GM19240 (cell line): ENCODE measurements at regions not wholly inside any gene's neighbourhood (a gene's known extent, or its start where the extent isn't known, plus 50 kb on each side); places are given as distances from the start of the nearest gene placed in this dataset.

ENCODE experiments used
- DNase-seq: peaks from one replicate; pipeline ENCODE4 v3.0.0; 2011; ENCODE audit warnings: low spot score; ENCODE audit not compliant: insufficient read length

DNA sequence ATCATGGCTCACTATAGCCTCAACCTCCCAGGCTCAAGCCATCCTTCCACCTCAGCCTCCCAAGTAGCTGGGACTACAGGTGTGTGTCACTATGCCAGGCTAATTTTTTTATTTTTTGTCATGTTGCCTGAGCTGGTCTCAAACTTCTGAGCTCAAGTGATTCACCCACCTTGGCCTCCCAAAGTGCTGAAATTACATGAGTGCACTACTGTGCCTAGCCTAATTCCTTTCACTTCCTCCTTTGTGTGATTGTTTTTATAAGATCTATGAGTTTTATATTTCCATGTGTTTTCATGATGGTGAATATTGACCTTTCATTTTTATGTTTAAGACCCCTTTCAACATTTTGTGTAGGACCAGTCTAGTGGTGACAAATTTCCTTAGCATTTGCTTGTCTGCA is 55.2 kb upstream of the IL12B start:
- DNase-seq = no peak

GRCh38 chr5:159386028-159386711 is 55.9 kb upstream of the IL12B start:
- DNase-seq = no peak

GRCh38 chr5:159392871-159393270 is 62.6 kb upstream of the IL12B start:
- DNase-seq = no peak

DNA sequence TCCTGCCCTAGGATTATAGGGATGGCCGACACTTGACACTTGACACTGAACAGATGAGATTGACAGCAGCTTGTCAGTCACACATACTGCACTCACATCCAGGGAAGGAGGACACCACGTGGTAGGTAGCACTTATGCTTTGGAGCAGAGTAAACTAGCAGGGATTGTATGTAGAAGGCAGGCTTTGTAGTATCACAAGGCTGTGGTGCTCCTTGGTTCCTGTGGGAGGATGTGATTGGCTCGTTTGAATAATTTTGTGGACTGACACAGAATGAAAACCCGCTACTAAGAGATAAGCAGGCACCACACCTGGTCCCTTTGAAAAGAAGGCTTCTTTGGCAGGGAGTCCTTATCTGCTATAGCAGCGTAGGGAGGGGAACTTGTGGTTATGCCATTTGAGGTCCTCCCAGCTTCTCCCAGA is 63.6 kb upstream of the IL12B start:
- no peak for DNase-seq

DNA sequence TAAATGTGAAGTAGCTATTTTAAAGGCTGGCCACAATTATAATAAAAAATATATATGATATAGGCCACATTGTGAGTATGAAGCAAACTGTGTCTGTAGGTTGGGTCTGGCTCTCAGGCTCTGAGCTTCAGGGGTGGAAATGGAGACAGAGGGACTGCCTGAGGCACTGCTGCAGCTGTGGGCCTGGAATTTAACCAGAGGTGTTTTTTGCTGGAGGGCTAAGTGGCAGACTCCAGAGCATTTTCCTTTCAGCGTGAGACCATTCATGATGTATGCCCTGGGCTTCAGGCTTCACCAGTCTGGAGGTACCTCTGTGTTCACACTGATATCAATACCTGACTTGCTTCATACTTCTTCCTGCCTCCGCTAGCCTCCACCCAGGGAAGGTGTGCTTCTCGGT is 64.9 kb upstream of the IL12B start:
- DNase-seq = no peak

DNA sequence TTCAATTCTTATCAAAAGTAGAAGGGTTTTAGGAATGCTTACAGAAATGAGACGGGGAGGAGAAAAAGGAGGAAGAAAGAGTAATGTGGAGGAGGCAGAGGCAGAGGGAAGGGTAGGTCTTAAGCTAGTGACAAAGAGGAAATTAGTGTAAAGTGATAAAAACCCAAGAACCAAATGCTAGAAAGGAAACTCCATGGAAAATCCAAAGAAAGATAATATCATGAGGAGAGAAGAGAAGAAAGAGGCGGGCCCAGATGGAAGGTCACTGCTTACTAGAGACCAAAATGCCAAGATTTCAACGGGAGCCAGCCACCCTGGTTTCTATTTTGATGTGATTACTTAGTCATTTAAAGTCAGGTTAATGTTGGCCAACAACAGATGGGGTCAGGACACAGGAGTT is 68.6 kb upstream of the IL12B start:
- no peak for DNase-seq

- DNase-seq = no peak
Measured at GRCh38 chr5:159400476-159400875, 70.2 kb upstream of the IL12B start.

DNA sequence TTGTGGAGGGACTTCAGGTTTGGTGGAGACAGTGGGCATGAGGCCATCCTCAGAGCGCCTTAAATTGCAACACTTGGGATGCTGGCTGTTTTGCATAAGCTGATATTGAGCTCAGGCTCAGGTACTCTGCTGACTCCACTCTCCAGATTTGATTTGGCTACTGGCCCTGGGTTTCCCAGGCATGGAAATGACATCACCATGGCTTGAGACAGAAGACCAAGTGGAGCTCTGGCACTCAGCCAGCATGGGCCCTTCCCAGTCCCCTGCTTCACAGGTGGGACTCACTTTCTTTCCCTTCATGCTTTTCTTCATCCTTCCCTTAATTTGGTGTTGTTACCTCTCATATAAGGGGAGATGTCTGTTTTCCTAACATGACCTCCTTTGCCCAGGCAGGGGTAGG is 72.0 kb upstream of the IL12B start:
- DNase-seq = no peak

DNA sequence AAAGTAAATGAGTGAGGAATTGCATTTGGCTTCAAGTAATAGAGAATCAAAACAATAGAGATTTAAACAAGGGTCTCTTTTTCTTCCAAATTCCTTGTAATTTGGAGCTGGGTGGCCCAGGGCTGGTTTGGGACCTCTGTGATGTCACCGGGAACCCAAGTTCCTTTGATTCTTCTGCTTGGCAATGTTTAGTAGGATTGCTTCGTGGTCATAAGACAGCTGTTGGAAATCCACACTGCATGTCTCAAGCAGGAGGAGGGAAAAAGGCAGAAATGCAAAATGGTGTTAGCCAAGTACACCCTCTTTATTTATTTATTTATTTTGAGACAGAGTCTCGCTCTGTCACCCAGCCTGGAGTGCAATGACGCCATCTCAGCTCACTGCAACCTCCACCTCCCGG is 72.6 kb upstream of the IL12B start:
- DNase-seq = no peak

- DNase-seq = no peak
Measured at GRCh38 chr5:159403906-159404681, 73.8 kb upstream of the IL12B start.

DNA sequence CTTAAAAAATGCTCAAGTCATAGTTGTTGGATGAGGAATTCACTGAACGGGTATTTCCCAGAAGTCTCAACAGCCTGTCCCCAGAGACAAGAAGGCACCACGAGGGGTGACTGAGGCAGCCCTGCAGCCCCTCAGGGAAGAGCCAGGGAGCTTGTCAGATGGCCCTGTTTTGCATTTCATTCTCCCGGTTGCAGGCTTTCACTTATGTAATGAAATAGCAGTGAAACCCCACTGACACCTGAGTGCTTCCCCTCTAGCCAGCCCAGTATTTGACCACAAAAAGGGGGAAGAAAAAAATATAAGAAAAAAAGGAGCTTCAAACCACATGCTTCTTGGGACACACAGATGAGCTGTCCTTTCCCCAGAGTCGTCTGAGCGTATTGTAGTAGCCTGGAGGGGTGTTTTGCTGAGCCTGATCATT is 75.3 kb upstream of the IL12B start:
- DNase-seq = no peak

DNA sequence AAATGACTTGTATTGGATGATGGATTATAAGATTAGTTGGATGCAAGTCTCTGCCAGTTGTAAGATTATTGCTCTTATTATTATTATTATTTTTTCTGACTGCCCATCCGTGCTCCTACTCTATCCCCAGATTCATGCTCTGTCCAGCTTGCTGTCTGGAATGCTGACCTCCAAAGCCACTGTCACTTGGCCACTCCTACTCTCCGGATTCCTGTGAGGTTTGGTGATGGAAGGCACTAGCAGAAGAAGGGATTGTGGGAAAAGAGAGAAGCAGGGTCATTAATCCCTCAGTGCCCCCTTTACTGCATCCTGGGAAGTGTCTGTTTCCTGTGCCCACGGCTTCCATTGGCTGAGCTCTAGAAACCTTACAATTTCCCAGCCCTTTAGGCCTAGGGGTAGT is 76.3 kb upstream of the IL12B start:
- no peak for DNase-seq

- DNase-seq = no peak
Measured at GRCh38 chr5:159409801-159410200, 79.5 kb upstream of the IL12B start.

- no peak for DNase-seq
Measured at GRCh38 chr5:159410480-159410879, 80.2 kb upstream of the IL12B start.

DNA sequence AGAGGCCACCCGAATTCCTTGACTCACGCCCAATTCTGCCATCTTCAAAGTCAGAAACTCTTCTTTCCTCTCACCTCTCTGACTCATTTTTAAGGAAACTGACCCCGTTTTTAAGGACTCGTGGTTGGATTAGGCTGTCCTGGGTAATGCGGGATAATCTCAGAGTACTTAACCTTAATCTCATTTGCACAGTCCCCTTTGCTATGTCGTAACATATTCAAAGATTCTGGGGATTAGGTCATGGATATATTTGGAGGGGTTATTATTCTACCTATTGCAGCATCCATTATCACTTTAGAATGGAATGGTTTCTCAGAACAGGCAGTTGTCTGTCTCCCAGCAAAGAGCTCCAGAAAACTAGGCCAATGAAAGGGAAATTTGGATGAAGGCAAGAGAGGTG is 80.8 kb upstream of the IL12B start:
- no peak for DNase-seq

DNA sequence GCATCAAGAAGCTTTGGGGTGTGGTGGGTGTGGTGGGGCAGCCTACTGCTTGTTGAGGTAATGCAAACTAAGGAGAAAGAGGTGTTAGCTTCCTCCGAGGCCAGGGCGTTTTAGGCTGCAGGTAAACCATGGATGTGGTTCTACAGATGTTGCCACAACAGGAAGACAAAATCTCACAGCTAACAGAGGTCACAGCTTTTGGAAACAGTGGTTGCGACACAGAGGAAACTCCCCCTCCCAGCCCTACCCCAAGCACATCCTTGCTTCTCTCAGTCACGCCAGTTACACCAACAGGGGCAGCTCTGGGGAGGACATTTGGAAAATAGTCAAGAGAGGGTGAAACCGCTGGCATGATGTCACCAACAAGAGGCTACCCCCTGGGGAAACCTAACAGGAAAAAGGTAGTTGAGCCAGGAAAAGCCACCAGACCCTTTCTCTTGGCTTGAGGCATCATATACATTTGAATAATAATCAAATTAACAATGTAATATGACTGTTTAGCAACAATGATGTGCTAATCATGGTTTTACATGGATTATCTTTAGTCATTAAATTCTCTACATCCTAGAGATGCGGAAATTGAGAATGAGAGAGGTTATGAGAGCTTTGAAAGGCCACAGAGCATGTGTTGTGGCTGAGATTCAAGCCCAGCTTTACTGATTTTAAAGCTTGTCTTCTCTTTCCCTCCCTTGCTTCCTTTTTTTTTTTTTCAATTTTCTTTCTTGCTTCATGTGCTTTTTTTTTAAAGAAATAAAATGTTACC is 82.2 kb upstream of the IL12B start:
- DNase-seq = no peak

DNA sequence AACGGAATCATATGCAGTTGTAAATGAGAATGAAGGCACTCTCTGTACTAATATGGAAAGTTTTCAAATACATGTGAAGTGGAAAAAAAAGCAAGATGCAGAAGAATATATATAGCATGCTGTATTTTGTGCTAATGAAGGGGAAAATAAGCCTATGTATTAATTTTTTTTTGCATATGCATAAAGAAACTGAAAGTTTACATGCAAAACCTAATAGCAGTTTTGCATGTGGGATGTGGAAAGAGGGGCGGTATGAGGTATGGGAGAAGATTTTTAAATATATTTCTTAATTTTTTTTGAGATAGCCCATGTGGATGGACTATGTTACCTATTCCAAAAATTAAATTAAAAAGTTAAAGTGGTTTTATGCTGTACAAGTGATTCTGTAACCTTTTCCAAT is 83.7 kb upstream of the IL12B start:
- DNase-seq = no peak

GRCh38 chr5:159415301-159415937 is 85.1 kb upstream of the IL12B start:
- no peak for DNase-seq

DNA sequence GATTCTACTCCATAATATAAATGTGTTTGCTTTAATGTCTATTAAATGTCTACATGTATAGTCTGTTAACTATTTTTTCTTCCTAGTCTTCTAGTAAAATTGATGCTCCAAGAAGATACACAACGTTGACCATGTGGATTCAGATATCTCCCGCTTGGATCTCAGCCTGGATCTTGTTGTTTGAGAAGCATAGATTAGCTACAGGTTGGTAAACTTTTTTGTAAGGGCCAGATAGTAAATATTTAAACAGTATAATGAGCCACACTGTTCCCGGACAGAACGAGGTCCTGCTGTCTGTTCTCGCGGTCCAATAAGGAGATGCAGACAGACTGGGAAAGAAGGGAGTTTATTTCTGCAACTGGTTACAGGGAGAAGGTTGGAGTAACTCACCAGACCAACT is 86.2 kb upstream of the IL12B start:
- DNase-seq = no peak

DNA sequence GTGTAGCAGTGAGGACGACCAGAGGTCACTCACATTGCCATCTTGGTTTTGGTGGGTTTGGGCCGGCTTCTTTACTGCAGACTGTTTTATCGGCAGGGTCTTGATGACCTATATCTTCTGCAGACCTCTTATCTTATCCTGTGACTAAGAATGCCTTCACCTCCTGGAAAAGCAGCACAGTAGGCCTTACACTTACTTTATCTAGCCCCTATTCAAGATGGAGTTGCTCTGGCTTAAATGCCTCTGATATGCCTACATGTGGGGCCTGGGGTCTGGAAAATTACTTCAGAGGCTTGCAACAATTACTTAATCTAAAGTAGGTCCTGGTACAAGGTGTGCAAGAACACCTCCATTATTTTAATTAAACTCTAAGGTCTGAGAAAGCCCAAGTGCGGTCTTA is 86.9 kb upstream of the IL12B start:
- DNase-seq = no peak

GRCh38 chr5:159419576-159419975 is 89.3 kb upstream of the IL12B start:
- no peak for DNase-seq

- no peak for DNase-seq
Measured at GRCh38 chr5:159420940-159421339, 90.7 kb upstream of the IL12B start.
